Smooth muscle cell (in vitro differentiated cells): ENCODE measurements at regions not wholly inside any gene's neighbourhood (a gene's known extent, or its start where the extent isn't known, plus 50 kb on each side); places are given as distances from the start of the nearest gene placed in this dataset.

Experiments
- DNase-seq: peaks from one replicate; lab custom pipeline; 2025; ENCODE audit not compliant: unreplicated experiment; lab: John Stamatoyannopoulos, UW
- H2AFZ ChIP-seq: fragments of 200-600 bp; sonication (generic); 2 replicates; pipeline ENCODE4 v1.6.0; 2016; ENCODE audit warnings: antibody characterized with exemption, low read depth, mild to moderate bottlenecking
- H3F3A ChIP-seq: fragments of 200-600 bp; sonication (generic); 2 replicates; pipeline ENCODE4 v1.6.0; 2017; ENCODE audit warnings: antibody characterized with exemption, low read depth
- H3K27ac ChIP-seq: fragments of 200-600 bp; sonication (generic); 2 replicates; pipeline ENCODE4 v1.5.1; 2016; ENCODE audit warnings: low read depth, mild to moderate bottlenecking
- H3K27me3 ChIP-seq: fragments of 200-600 bp; sonication (generic); 2 replicates; pipeline ENCODE4 v1.6.1; 2016; ENCODE audit warnings: low read depth, mild to moderate bottlenecking
- H3K36me3 ChIP-seq: fragments of 200-600 bp; sonication (generic); 2 replicates; pipeline ENCODE4 v1.5.1; 2016; ENCODE audit warnings: low read depth
- H3K4me1 ChIP-seq: fragments of 200-600 bp; sonication (generic); 2 replicates; pipeline ENCODE4 v1.5.1; 2016; ENCODE audit warnings: low read depth
- H3K4me2 ChIP-seq: fragments of 200-600 bp; sonication (generic); 2 replicates; pipeline ENCODE4 v1.6.0; 2016; ENCODE audit warnings: mild to moderate bottlenecking
- H3K4me3 ChIP-seq: fragments of 200-600 bp; sonication (generic); 2 replicates; pipeline ENCODE4 v1.5.1; 2016; ENCODE audit warnings: mild to moderate bottlenecking
- H3K79me2 ChIP-seq: fragments of 200-600 bp; sonication (generic); 2 replicates; pipeline ENCODE4 v1.6.0; 2016; ENCODE audit warnings: low read depth, mild to moderate bottlenecking
- H3K9ac ChIP-seq: fragments of 200-600 bp; sonication (generic); 2 replicates; pipeline ENCODE4 v1.6.0; 2016; ENCODE audit warnings: low read depth
- H3K9me3 ChIP-seq: fragments of 200-600 bp; sonication (generic); replicated peaks from 2 replicates; pipeline ENCODE4 v1.5.1; 2016; ENCODE audit warnings: low read depth
- H4K20me1 ChIP-seq: fragments of 200-600 bp; sonication (generic); 2 replicates; pipeline ENCODE4 v1.6.0; 2016; ENCODE audit warnings: low read depth
- CTCF ChIP-seq: fragments of 200-600 bp; sonication (generic); IDR thresholded peaks from 2 replicates; pipeline ENCODE4 v1.5.1; 2017; ENCODE audit warnings: borderline replicate concordance, mild to moderate bottlenecking, antibody characterized with exemption; ENCODE audit not compliant: insufficient read depth, poor library complexity, severe bottlenecking
- WGBS: methylation state at CpG from one replicate; pipeline ENCODE4 v1.1.7; 2016; ENCODE audit warnings: low lambda C conversion rate; 5-methylcytosine and 5-hydroxymethylcytosine counted together

- H3K4me1 ChIP-seq: peaks cover 10% of the 10 kb centered on the region
- no peak overlapping the region for H2AFZ ChIP-seq
- H3K36me3 ChIP-seq: no peaks in the 10 kb centered on the region
- H3K4me3 ChIP-seq: no peak overlapping the region
- no peaks in the 10 kb centered on the region for H3K79me2 ChIP-seq
- H3K27ac ChIP-seq: no peak overlapping the region
- no peak overlapping the region for H3K9ac ChIP-seq
- no peaks in the 10 kb centered on the region for H3K27me3 ChIP-seq
- DNase-seq: no peak
- H4K20me1 ChIP-seq: no peaks in the 10 kb centered on the region
- no peak for TF ChIP-seq CTCF
- H3K4me2 ChIP-seq: no peak overlapping the region
- H3F3A ChIP-seq: no peaks in the 10 kb centered on the region
- 23% methylated on average over 1 of the region's 1 CpG for WGBS
- no peaks in the 10 kb centered on the region for H3K9me3 ChIP-seq
These were observed 110.7 kb downstream of the EFNB2 start for GRCh38 chr13:106424805-106425204.

- Histone ChIP-seq H3F3A (no peaks in the 10 kb centered on the region), H3K4me1 (peaks cover 11% of the 10 kb centered on the region), H3K4me3 (no peak overlapping the region), H3K79me2 (no peaks in the 10 kb centered on the region), H4K20me1 (no peaks in the 10 kb centered on the region), H3K9me3 (no peaks in the 10 kb centered on the region), H2AFZ (no peak overlapping the region), H3K4me2 (no peak overlapping the region), H3K9ac (no peak overlapping the region), H3K36me3 (no peaks in the 10 kb centered on the region), H3K27me3 (no peaks in the 10 kb centered on the region), H3K27ac (no peak overlapping the region)
- no peak for DNase-seq
- 64% methylated on average over 7 of the region's 7 CpGs for WGBS
- TF ChIP-seq CTCF: no peak
These were observed 111.9 kb downstream of the EFNB2 start for GRCh38 chr13:106423530-106423929.

- peak overlapping the region; percentile 35 for H3K4me2 ChIP-seq
- no peak overlapping the region for H3K4me3 ChIP-seq
- no peaks in the 10 kb centered on the region for H3K79me2 ChIP-seq
- H3K4me1 ChIP-seq: peaks cover 23% of the 10 kb centered on the region
- DNase-seq: no peak
- H3F3A ChIP-seq: peaks cover 5% of the 10 kb centered on the region
- no peaks in the 10 kb centered on the region for H3K9me3 ChIP-seq
- 28% methylated on average over 4 of the region's 4 CpGs for WGBS
- no peaks in the 10 kb centered on the region for H3K36me3 ChIP-seq
- H4K20me1 ChIP-seq: no peaks in the 10 kb centered on the region
- no peak for TF ChIP-seq CTCF
- no peak overlapping the region for H3K9ac ChIP-seq
- H3K27ac ChIP-seq: no peak overlapping the region
- no peaks in the 10 kb centered on the region for H3K27me3 ChIP-seq
- no peak overlapping the region for H2AFZ ChIP-seq
These were observed 116.9 kb downstream of the EFNB2 start for GRCh38 chr13:106418556-106418955.

- Histone ChIP-seq H3K9ac (no peak overlapping the region), H3K27me3 (no peaks in the 10 kb centered on the region), H3K4me2 (no peak overlapping the region), H3K4me1 (peaks cover 15% of the 10 kb centered on the region), H4K20me1 (no peaks in the 10 kb centered on the region), H3K4me3 (no peak overlapping the region), H2AFZ (no peak overlapping the region), H3K27ac (no peak overlapping the region), H3K79me2 (no peaks in the 10 kb centered on the region), H3F3A (peaks cover 5% of the 10 kb centered on the region), H3K9me3 (no peaks in the 10 kb centered on the region), H3K36me3 (no peaks in the 10 kb centered on the region)
- WGBS: 86% methylated on average over 16 of the region's 16 CpGs
- no peak for DNase-seq
- no peak for TF ChIP-seq CTCF
These were observed 117.9 kb downstream of the EFNB2 start for GRCh38 chr13:106417467-106418110.
